ENCODE measurements at regions not wholly inside any gene's neighbourhood (a gene's known extent, or its start where the extent isn't known, plus 50 kb on each side); places are given as distances from the start of the nearest gene placed in this dataset.

DNA sequence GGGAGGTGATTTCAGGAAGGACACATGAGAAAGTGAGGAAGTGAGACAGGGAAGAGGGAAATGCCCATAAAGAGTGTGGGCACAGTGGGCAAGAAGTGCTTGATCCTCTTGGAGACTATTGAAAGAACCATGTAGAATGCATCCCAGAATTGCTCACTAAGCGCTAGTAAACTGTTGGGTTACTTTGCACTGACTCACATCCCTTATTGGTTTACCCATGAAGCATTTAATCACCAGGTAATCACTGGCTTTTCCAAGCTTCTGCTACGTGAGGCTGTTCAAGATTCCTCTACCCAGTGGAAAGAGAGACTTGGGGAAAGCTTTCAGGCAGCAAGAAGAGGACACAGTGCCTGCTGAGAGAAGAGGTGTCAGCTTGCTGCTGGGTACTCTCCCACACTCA, 410.0 kb upstream of the JAG1 start:
- no peak overlapping the region for H3K4me2 ChIP-seq
- H2AFZ ChIP-seq (replicated peaks), result no peak overlapping the region
- Mint-ChIP-seq H3K36me3 (no peaks in the 10 kb centered on the region), H3K27me3 (ENCODE audit: insufficient read depth, low read depth) (peaks cover 6% of the 10 kb centered on the region), H3K27ac (no peak overlapping the region), H3K4me1 (peaks cover 7% of the 10 kb centered on the region), H3K9me3 (peaks cover 4% of the 10 kb centered on the region), H3K4me3 (no peak overlapping the region)
- H3K36me3 ChIP-seq, result no peaks in the 10 kb centered on the region
- TF ChIP-seq EZH2 (IDR thresholded peaks at IDR 0.05) (no peak), EZH2phosphoT487 (IDR thresholded peaks at IDR 0.05) (no peak), CTCF (IDR thresholded peaks at IDR 0.05) (no peak)
- no peaks in the 10 kb centered on the region for H4K20me1 ChIP-seq (ENCODE audit: low read depth)
- no peak for DNase-seq (ENCODE audit: low spot score)
- no peaks in the 10 kb centered on the region for H3K27me3 ChIP-seq
- H3K79me2 ChIP-seq (ENCODE audit: low read depth), result no peaks in the 10 kb centered on the region
- no peaks in the 10 kb centered on the region for H3K9me3 ChIP-seq (ENCODE audit: low read depth)
- H3K27ac ChIP-seq, result no peak overlapping the region
- H3K9ac ChIP-seq, result no peak overlapping the region
- no peaks in the 10 kb centered on the region for H3F3A ChIP-seq (ENCODE audit: low read depth)
- H3K4me1 ChIP-seq, result peaks cover 9% of the 10 kb centered on the region
- no peak overlapping the region for H3K4me3 ChIP-seq

GRCh38 chr20:11084508-11084907, 410.7 kb upstream of the JAG1 start:
- Histone ChIP-seq H3K79me2 (ENCODE audit: low read depth) (no peaks in the 10 kb centered on the region), H3K9ac (no peak overlapping the region), H3K4me3 (no peak overlapping the region), H3K9me3 (ENCODE audit: low read depth) (no peaks in the 10 kb centered on the region), H2AFZ (replicated peaks) (no peak overlapping the region), H3K36me3 (no peaks in the 10 kb centered on the region), H3K4me2 (no peak overlapping the region), H3K27ac (no peak overlapping the region), H3K4me1 (peaks cover 9% of the 10 kb centered on the region), H3F3A (ENCODE audit: low read depth) (no peaks in the 10 kb centered on the region), H3K27me3 (no peaks in the 10 kb centered on the region), H4K20me1 (ENCODE audit: low read depth) (no peaks in the 10 kb centered on the region)
- Mint-ChIP-seq H3K27ac (no peak overlapping the region), H3K9me3 (peaks cover 4% of the 10 kb centered on the region), H3K4me3 (no peak overlapping the region), H3K36me3 (no peaks in the 10 kb centered on the region), H3K4me1 (peaks cover 5% of the 10 kb centered on the region), H3K27me3 (ENCODE audit: insufficient read depth, low read depth) (peaks cover 6% of the 10 kb centered on the region)
- DNase-seq (ENCODE audit: low spot score), result no peak
- TF ChIP-seq EZH2phosphoT487 (IDR thresholded peaks at IDR 0.05) (no peak), CTCF (IDR thresholded peaks at IDR 0.05) (no peak), EZH2 (IDR thresholded peaks at IDR 0.05) (no peak)

GRCh38 chr20:11086970-11087369, 413.2 kb upstream of the JAG1 start:
- Histone ChIP-seq H3K4me3 (no peak overlapping the region), H2AFZ (replicated peaks) (no peak overlapping the region), H3K9me3 (ENCODE audit: low read depth) (no peaks in the 10 kb centered on the region), H3K9ac (no peak overlapping the region), H3K27ac (no peak overlapping the region), H3K4me2 (no peak overlapping the region), H4K20me1 (ENCODE audit: low read depth) (no peaks in the 10 kb centered on the region), H3K36me3 (no peaks in the 10 kb centered on the region), H3K27me3 (no peaks in the 10 kb centered on the region), H3K79me2 (ENCODE audit: low read depth) (no peaks in the 10 kb centered on the region), H3K4me1 (peaks cover 9% of the 10 kb centered on the region), H3F3A (ENCODE audit: low read depth) (no peaks in the 10 kb centered on the region)
- Mint-ChIP-seq H3K4me1 (peaks cover 7% of the 10 kb centered on the region), H3K36me3 (no peaks in the 10 kb centered on the region), H3K27ac (no peak overlapping the region), H3K27me3 (ENCODE audit: insufficient read depth, low read depth) (peaks cover 3% of the 10 kb centered on the region), H3K9me3 (peaks cover 4% of the 10 kb centered on the region), H3K4me3 (no peak overlapping the region)
- no peak for TF ChIP-seq CTCF (IDR thresholded peaks at IDR 0.05)
- TF ChIP-seq EZH2 (IDR thresholded peaks at IDR 0.05), result no peak
- no peak for TF ChIP-seq EZH2phosphoT487 (IDR thresholded peaks at IDR 0.05)
- DNase-seq (ENCODE audit: low spot score), result no peak
